Adrenal gland (tissue), 5 donors: ENCODE measurements at regions not wholly inside any gene's neighbourhood (a gene's known extent, or its start where the extent isn't known, plus 50 kb on each side); places are given as distances from the start of the nearest gene placed in this dataset.
"Not testable (repeated sequence)": the region's sequence is repeated elsewhere in the genome, so short reads cannot be mapped to it uniquely, and the experiment has no call there.

Source experiments
- POLR2A ChIP-seq, 2 donors: fragments of 450-650 bp; IDR thresholded peaks; one replicate each; pipeline ENCODE4 v1.6.1; 2017; ENCODE audit warnings: antibody characterized with exemption in 2 of 2, mild to moderate bottlenecking in 2 of 2, moderate library complexity in 1 of 2
- TF ChIP-seq, protein P1 (sequence below), 6 experiments: fragments of 450-650 bp in 4 of 6; fragments of 200-600 bp in 2 of 6; sonication (generic) in 1 of 6; IDR thresholded peaks; 1 replicate in 5 of 6; 2 replicates in 1 of 6; pipeline versions ENCODE4 v1.5.1 to v1.8.0; 2016 to 2021; ENCODE audit warnings: antibody characterized with exemption in 6 of 6, mild to moderate bottlenecking in 2 of 6, moderate library complexity in 1 of 6
- donor health status: DM: no; HTN: no; CAD: no.

DNA sequence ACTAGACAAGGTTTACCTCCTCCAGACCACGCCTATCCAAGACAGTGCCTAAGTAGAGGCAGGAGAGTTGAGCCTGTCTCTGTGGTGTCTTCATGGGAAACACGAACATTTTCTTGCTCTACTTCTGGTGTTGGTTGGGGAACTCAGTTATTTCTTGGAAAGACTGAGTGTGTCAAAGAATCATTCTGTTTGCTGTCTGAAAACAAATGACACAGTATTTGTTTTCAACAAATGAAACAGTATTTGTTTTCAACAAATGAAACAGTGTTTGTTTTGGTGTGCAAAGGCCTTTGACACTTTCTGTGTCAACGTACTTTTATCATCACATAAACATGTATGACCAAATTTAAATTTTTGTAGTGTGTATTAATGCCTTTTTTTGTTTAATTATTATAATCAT lies 416.5 kb upstream of the NPAP1 start:
- TF ChIP-seq POLR2A (IDR thresholded peaks at IDR 0.05): not testable (repeated sequence)
- TF ChIP-seq, protein P1, sequence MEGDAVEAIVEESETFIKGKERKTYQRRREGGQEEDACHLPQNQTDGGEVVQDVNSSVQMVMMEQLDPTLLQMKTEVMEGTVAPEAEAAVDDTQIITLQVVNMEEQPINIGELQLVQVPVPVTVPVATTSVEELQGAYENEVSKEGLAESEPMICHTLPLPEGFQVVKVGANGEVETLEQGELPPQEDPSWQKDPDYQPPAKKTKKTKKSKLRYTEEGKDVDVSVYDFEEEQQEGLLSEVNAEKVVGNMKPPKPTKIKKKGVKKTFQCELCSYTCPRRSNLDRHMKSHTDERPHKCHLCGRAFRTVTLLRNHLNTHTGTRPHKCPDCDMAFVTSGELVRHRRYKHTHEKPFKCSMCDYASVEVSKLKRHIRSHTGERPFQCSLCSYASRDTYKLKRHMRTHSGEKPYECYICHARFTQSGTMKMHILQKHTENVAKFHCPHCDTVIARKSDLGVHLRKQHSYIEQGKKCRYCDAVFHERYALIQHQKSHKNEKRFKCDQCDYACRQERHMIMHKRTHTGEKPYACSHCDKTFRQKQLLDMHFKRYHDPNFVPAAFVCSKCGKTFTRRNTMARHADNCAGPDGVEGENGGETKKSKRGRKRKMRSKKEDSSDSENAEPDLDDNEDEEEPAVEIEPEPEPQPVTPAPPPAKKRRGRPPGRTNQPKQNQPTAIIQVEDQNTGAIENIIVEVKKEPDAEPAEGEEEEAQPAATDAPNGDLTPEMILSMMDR (IDR thresholded peaks at IDR 0.05): not testable (repeated sequence)
